Neural cell (in vitro differentiated cells): ENCODE measurements at regions not wholly inside any gene's neighbourhood (a gene's known extent, or its start where the extent isn't known, plus 50 kb on each side); places are given as distances from the start of the nearest gene placed in this dataset.

Experiments used
- CTCF ChIP-seq: fragments of 450-650 bp; IDR thresholded peaks from 2 replicates; pipeline ENCODE4 v1.5.1; 2014; ENCODE audit warnings: antibody characterized with exemption, mild to moderate bottlenecking, moderate library complexity; ENCODE audit not compliant: poor library complexity, severe bottlenecking
- EP300 ChIP-seq: fragments of 450-650 bp; conservative IDR thresholded peaks from 2 replicates; pipeline ENCODE4 v1.6.1; 2014; ENCODE audit warnings: antibody characterized with exemption, mild to moderate bottlenecking, moderate library complexity; ENCODE audit not compliant: poor library complexity, severe bottlenecking
- EZH2 ChIP-seq: fragments of 200-600, 300-800 bp; shearing (Covaris generic), sonication (generic); IDR thresholded peaks from 2 replicates; pipeline ENCODE4 v1.6.1; 2014; ENCODE audit warnings: antibody characterized with exemption, low read length, borderline replicate concordance, mild to moderate bottlenecking; ENCODE audit not compliant: insufficient read depth, poor library complexity, severe bottlenecking
- MXI1 ChIP-seq: fragments of 450-650 bp; conservative IDR thresholded peaks from 2 replicates; pipeline ENCODE4 v1.6.1; 2014; ENCODE audit warnings: antibody characterized with exemption, mild to moderate bottlenecking; ENCODE audit not compliant: poor library complexity, severe bottlenecking
- POLR2AphosphoS5 ChIP-seq: IDR thresholded peaks from 2 replicates; pipeline ENCODE4 v1.6.1; 2012
- RAD21 ChIP-seq: fragments of 450-650 bp; conservative IDR thresholded peaks from 2 replicates; pipeline ENCODE4 v1.6.1; 2014; ENCODE audit warnings: antibody characterized with exemption, mild to moderate bottlenecking, moderate library complexity
- SMC3 ChIP-seq: fragments of 450-650 bp; conservative IDR thresholded peaks from 2 replicates; pipeline ENCODE4 v1.6.1; 2014; ENCODE audit warnings: antibody characterized with exemption, mild to moderate bottlenecking, moderate library complexity; ENCODE audit not compliant: poor library complexity

- no peak for TF ChIP-seq CTCF
- TF ChIP-seq EP300 = no peak
- no peak for TF ChIP-seq EZH2
- TF ChIP-seq SMC3 = no peak
- TF ChIP-seq RAD21 = no peak
- TF ChIP-seq POLR2AphosphoS5 = no peak
- no peak for TF ChIP-seq MXI1
These were observed 794.8 kb downstream of the SATB2 start for GRCh38 chr2:198662905-198663304.
